Mucosa of rectum (tissue), 2 donors: ENCODE measurements at regions not wholly inside any gene's neighbourhood (a gene's known extent, or its start where the extent isn't known, plus 50 kb on each side); places are given as distances from the start of the nearest gene placed in this dataset.

ENCODE experiments used
- H3K27ac ChIP-seq, 2 donors: one replicate each; pipeline ENCODE4 v1.7.0; 2013; ENCODE audit warnings: inconsistent platforms in 2 of 2, low read depth in 2 of 2, low read length in 2 of 2
- H3K27me3 ChIP-seq, 2 donors: one replicate each; pipeline ENCODE4 v1.7.0; 2013; ENCODE audit warnings: low read length in 2 of 2; ENCODE audit not compliant: control insufficient read depth in 2 of 2, insufficient read depth in 2 of 2
- H3K36me3 ChIP-seq, 2 donors: one replicate each; pipeline ENCODE4 v1.7.0; 2013; ENCODE audit warnings: low read length in 2 of 2; ENCODE audit not compliant: control insufficient read depth in 2 of 2, insufficient read depth in 2 of 2
- H3K4me1 ChIP-seq, 2 donors: one replicate each; pipeline ENCODE4 v1.7.0; 2013; ENCODE audit warnings: low read length in 2 of 2, mild to moderate bottlenecking in 1 of 2; ENCODE audit not compliant: control insufficient read depth in 2 of 2, insufficient read depth in 2 of 2
- H3K4me3 ChIP-seq, 2 donors: one replicate each; pipeline ENCODE4 v1.7.0; 2013; ENCODE audit warnings: low read length in 2 of 2
- H3K9ac ChIP-seq, 2 donors: one replicate each; pipeline ENCODE4 v1.7.0; 2013; ENCODE audit warnings: low read length in 2 of 2, low read depth in 1 of 2, mild to moderate bottlenecking in 1 of 2
- H3K9me3 ChIP-seq, 2 donors: one replicate each; pipeline ENCODE4 v1.7.0; 2013; ENCODE audit warnings: low read length in 2 of 2; ENCODE audit not compliant: control insufficient read depth in 2 of 2
- donor health status: healthy.
- donor health status: Normal muscosa, but diverticular disease.

- H3K27me3 ChIP-seq, result no peaks in the 10 kb centered on the region
- no peak overlapping the region for H3K27ac ChIP-seq
- H3K4me3 ChIP-seq, result no peak overlapping the region
- no peaks in the 10 kb centered on the region for H3K36me3 ChIP-seq
- H3K4me1 ChIP-seq, result no peaks in the 10 kb centered on the region
- H3K9ac ChIP-seq, result no peak overlapping the region
- no peaks in the 10 kb centered on the region for H3K9me3 ChIP-seq
Observed at GRCh38 chr12:38477340-38478090, 160.9 kb downstream of the ALG10B start.

- Histone ChIP-seq H3K27me3 (no peaks in the 10 kb centered on the region), H3K4me1 (no peaks in the 10 kb centered on the region), H3K9ac (no peak overlapping the region), H3K9me3 (no peaks in the 10 kb centered on the region), H3K36me3 (no peaks in the 10 kb centered on the region), H3K27ac (no peak overlapping the region), H3K4me3 (no peak overlapping the region)
Observed at GRCh38 chr12:38480594-38480993, 164.0 kb downstream of the ALG10B start.

- Histone ChIP-seq H3K27me3 (no peaks in the 10 kb centered on the region), H3K9me3 (no peaks in the 10 kb centered on the region)
Observed at GRCh38 chr12:38484821-38485449, 168.4 kb downstream of the ALG10B start.

DNA sequence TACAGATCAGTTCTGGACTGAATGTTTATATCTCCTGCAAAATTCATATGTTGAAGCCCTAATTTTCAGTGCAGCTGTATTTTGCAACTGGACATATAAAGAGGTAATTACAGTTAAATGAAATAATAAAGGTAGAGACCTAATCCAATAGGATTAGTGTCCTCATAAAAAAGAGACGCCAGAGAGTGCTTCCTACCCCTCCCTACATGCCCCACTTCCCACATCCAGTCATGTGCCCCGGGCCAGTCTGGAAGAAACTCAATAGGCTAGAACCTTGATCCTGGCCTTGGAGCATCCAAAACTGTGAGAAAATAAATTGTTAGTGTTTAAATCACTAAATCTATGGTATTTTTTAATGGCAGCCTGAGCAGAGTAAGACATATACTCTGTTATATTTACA lies 172.3 kb downstream of the ALG10B start:
- no peaks in the 10 kb centered on the region for H3K9me3 ChIP-seq
- no peaks in the 10 kb centered on the region for H3K36me3 ChIP-seq
- H3K4me3 ChIP-seq, result no peak overlapping the region
- no peaks in the 10 kb centered on the region for H3K27me3 ChIP-seq
- no peak overlapping the region for H3K27ac ChIP-seq
- no peak overlapping the region for H3K9ac ChIP-seq
- no peaks in the 10 kb centered on the region for H3K4me1 ChIP-seq

More at GRCh38 chr12:38484821-38485449, 168.4 kb downstream of the ALG10B start:
- Histone ChIP-seq H3K9ac (no peak overlapping the region), H3K36me3 (no peaks in the 10 kb centered on the region), H3K27ac (no peak overlapping the region), H3K4me1 (no peaks in the 10 kb centered on the region), H3K4me3 (no peak overlapping the region)

GRCh38 chr12:38490073-38490472 lies 173.5 kb downstream of the ALG10B start:
- no peaks in the 10 kb centered on the region for H3K9me3 ChIP-seq
- no peak overlapping the region for H3K4me3 ChIP-seq
- no peaks in the 10 kb centered on the region for H3K4me1 ChIP-seq
- H3K9ac ChIP-seq, result no peak overlapping the region
- H3K27me3 ChIP-seq, result no peaks in the 10 kb centered on the region
- H3K27ac ChIP-seq, result no peak overlapping the region
- no peaks in the 10 kb centered on the region for H3K36me3 ChIP-seq

GRCh38 chr12:38490941-38491340 lies 174.4 kb downstream of the ALG10B start:
- Histone ChIP-seq H3K9me3 (no peaks in the 10 kb centered on the region), H3K9ac (no peak overlapping the region), H3K27ac (no peak overlapping the region), H3K4me3 (no peak overlapping the region), H3K4me1 (no peaks in the 10 kb centered on the region), H3K27me3 (no peaks in the 10 kb centered on the region), H3K36me3 (no peaks in the 10 kb centered on the region)

GRCh38 chr12:38501481-38501880 lies 184.9 kb downstream of the ALG10B start:
- Histone ChIP-seq H3K27me3 (no peaks in the 10 kb centered on the region), H3K4me1 (no peaks in the 10 kb centered on the region), H3K9ac (no peak overlapping the region), H3K4me3 (no peak overlapping the region), H3K9me3 (no peaks in the 10 kb centered on the region), H3K36me3 (no peaks in the 10 kb centered on the region), H3K27ac (no peak overlapping the region)

DNA sequence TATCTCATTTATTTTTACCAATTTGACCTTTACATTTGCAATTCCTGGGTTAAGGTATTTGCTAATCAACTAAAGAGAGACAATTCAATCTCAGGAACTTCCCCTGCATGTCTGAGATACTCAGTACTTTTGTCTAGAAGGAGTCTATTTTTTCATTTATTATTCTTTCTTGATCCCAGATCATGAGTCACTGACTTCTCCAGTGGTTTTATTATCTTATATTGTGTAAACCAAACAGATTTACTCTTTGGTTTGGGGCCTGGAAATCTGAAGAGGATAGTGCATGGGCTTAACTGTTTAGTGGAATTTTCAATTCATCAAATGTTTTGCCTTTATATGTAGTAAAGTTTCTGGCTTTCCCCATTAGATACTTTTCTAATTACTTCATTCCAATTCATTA lies 185.4 kb downstream of the ALG10B start:
- H3K36me3 ChIP-seq, result no peaks in the 10 kb centered on the region
- H3K27ac ChIP-seq, result no peak overlapping the region
- no peaks in the 10 kb centered on the region for H3K9me3 ChIP-seq
- no peak overlapping the region for H3K9ac ChIP-seq
- H3K4me3 ChIP-seq, result no peak overlapping the region
- no peaks in the 10 kb centered on the region for H3K27me3 ChIP-seq
- H3K4me1 ChIP-seq, result no peaks in the 10 kb centered on the region

- Histone ChIP-seq H3K9ac (no peak overlapping the region), H3K27me3 (no peaks in the 10 kb centered on the region)
Observed at GRCh38 chr12:38502415-38502814, 185.8 kb downstream of the ALG10B start.

GRCh38 chr12:38507839-38508238 lies 191.3 kb downstream of the ALG10B start:
- Histone ChIP-seq H3K27ac (no peak overlapping the region), H3K4me3 (no peak overlapping the region), H3K36me3 (no peaks in the 10 kb centered on the region), H3K9me3 (no peaks in the 10 kb centered on the region), H3K27me3 (no peaks in the 10 kb centered on the region), H3K4me1 (no peaks in the 10 kb centered on the region), H3K9ac (no peak overlapping the region)

More at GRCh38 chr12:38502415-38502814, 185.8 kb downstream of the ALG10B start:
- no peaks in the 10 kb centered on the region for H3K36me3 ChIP-seq
- H3K27ac ChIP-seq, result no peak overlapping the region
- no peaks in the 10 kb centered on the region for H3K4me1 ChIP-seq
- H3K9me3 ChIP-seq, result no peaks in the 10 kb centered on the region
- H3K4me3 ChIP-seq, result no peak overlapping the region
